Stimulated activated CD4-positive, alpha-beta T cell treated with anti-CD3 and anti-CD28 coated beads, Interleukin-4, amount 100 ng/mL, for 48 hours (primary cell): ENCODE measurements at regions not wholly inside any gene's neighbourhood (a gene's known extent, or its start where the extent isn't known, plus 50 kb on each side); places are given as distances from the start of the nearest gene placed in this dataset.

ENCODE experiments used
- DNase-seq, 2 donors: peaks; one replicate each; pipeline ENCODE4 v3.0.0-alpha.2; 2020; ENCODE audit warnings: low read depth in 2 of 2

DNA sequence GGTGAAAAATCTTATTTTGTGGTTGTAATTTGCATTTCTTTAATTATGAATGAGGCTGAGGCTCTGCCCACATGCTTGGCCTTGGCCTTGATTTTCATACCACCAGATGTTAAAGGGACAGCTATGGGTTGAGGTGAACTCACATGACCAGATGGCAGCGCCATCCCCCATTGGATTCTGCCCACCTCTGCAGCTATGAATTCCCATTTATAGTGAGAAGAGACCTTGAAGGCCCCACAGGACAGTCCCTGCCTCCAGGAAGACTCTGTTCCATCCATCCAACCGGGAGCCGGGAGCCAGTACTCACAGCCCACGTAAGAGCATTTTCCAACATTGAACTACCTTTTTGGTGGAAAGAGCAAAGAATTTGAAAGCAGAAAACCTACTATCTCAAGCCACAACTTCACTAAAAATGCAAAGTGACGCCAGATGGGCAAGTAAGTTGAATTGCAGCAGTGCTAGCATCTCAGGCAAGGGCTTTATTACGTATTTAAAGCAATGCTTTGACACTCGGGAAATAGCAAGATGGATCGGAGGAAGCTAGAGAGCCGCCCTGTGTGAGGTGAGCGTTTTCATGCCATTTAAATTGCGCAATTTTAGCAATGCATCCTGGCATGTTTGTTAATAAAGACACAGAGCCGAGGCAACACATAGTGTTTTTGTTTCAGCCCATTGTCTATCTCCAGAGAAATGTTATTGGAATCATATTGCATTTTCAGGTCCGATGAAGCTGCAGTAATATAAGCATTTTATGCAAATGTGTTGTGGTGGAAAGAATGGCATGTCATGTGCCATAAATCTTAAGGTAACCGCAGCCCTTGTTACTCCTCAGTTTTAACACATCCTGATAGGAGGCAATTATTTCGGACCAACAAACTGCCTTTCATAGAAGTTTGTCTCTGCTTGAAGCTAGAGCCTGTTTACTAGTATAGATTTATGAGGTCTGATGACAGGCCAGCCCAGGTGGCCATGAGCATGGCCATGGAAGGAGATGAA is 273.4 kb upstream of the TNRC6C start:
- no peak for DNase-seq

GRCh38 chr17:77685881-77686486 is 272.5 kb upstream of the TNRC6C start:
- no peak for DNase-seq

GRCh38 chr17:77686903-77687302 is 271.6 kb upstream of the TNRC6C start:
- no peak for DNase-seq

DNA sequence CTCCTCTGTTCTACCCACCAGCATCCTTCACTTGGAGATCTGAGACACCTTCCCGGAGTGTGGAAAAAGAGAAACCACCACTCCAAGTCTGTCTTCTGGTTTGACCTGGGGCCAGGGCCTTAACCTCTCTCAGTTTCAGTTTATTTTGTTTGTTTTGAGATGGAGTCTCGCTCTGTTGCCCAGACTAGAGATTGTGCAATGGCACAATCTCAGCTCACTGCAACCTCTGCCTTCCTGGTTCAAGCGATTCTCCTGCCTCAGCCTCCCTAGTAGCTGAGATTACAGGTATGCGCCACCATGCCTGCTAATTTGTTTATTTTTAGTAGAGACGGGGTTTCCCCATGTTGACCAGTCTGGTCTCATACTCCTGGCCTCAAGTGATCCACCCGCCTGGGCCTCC is 271.1 kb upstream of the TNRC6C start:
- DNase-seq, result no peak

- DNase-seq, result no peak
Observed at GRCh38 chr17:77687921-77688320, 270.6 kb upstream of the TNRC6C start.

GRCh38 chr17:77688369-77688768 is 270.1 kb upstream of the TNRC6C start:
- DNase-seq, result no peak

DNA sequence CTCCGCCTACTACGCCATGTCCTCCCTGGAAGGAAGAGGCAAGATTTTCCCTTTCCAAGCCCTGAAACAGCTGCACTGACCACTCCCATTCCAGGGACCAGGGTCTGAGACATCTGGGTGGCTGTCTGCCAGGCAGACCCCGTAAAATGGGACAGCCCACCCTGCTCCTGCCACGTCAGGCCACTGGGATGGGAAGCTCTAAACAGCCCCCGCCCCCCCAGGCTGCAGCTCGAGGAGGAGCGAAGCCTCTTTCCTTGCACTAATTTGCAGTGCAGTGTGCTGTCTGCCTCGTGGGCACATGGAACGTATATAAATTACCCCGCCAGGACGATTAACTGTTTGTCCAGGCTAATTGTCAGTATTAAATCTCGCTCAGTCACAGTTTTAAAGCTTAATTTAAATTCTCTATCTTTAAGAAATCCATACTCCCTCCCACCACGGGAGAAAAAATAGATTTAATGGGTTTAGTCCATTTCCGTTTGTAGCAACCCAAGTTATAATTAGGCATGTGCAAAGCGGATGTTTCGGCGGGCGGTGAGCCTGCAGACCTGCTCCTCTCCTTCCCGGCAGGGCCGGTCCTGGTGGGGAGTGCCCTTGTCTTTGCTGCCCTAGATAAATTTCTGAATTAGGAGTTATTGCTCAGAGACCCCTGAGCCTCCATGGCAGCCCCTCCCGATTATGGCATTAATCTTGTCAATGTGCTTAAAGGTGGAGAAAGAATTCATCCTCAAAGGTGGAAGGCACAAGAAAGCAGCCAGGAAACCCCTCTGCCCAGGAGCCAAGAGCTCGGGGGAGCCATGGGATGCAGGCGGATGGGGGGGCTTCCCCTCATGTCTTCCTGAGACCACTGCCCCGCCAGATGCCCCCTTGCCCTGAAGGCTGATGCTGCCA is 268.0 kb upstream of the TNRC6C start:
- no peak for DNase-seq

DNA sequence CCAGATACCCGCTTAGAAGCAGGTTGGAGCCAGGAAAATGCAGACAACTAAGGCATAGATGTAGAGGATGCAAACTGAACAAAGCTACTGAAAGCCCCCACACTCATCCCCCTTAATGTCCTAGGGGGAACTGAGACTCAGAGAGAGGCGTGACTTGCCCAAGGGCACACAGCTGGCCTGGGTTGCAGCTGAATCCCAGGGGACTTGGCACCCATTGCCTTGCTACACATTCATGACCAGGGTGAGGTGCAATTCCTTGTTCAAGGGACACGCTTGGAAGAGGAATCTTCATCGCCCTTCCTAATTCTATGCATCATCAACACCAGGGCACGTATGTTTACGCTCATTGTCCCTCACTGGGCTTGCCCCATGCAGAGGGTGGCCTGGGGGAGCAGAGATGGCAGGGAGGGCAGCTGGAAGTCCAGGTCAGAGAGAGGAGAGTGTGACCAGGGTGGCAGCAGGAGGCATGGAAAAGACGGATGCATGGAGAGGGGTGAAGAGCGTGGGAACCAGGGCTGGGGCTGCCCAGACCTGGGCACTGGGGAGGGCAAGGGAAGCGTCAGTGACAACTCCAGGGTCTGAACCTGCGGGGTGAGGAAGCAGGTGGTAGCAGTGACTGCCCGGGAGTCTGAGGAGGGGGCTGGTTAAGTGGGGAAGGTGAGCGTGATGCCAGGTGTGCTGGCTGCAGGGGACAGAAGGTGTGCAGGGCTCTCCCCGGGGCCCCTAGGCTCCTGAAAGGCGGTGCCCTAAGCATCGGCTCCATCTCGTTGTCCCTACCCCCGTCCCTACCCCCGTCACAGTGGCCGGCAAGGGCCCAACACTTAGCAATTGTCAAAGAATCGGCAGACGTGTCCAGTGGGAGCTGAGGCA is 267.1 kb upstream of the TNRC6C start:
- DNase-seq, result no peak

- DNase-seq, result no peak
Observed at GRCh38 chr17:77692571-77693161, 265.8 kb upstream of the TNRC6C start.

DNA sequence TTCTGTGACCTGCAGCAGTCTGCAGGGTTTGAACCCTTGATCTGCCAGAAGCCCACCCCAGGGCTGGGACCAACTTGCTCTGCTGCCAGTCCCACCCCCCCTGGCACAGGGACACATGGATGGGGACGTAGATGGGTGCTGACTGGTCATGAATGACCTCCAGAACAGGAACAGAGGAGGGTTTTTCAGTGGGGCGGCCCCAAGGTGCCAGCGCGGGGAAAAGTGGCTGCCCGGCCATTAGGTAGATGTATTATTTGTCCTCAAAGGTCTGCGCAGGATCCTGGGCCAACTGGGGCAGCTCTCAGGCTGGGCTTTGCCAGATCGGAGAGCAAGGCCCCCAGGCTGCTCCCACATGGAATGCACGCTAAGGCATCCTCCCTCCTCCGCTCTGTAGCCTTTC is 265.2 kb upstream of the TNRC6C start:
- no peak for DNase-seq

DNA sequence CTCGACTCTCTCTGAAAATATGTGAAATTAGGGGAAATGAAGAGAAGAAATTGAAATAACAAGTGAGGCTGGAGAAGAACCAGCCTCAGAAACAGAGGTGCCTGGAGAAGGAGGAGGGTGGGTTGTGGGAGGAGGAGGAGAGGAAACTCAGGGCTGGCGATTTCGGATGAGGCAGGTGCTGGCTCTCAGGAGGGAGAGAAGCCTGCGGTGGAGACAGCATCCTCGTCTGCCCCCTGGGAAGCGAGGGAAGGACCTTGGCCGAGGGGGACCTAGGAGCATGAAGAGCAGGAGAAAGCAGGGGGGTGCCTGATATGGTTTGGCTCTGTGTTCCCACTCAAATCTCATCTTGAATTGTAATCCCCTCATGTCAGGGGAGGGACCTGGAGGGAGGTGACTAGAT is 264.7 kb upstream of the TNRC6C start:
- DNase-seq, result no peak

- no peak for DNase-seq
Observed at GRCh38 chr17:77694391-77695363, 263.8 kb upstream of the TNRC6C start.

DNA sequence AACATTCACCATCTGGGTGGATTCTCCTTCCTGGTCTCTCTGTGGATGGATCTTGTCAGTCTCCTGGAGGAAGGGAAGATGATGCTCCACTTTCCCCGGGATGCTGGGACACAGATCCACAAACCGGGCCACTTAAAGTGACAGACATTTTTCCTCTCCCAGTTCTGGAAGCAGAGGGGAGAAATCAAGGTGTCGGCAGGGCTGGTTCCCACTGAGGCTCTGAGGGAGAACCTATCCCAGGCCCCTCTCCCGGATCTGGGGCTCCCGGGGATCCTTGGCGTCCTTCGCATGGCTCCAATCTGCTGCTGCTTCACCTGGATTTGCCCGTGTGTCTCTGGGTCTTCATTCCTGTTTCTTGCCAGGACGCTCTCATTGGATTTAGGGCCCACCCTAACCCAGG is 263.1 kb upstream of the TNRC6C start:
- no peak for DNase-seq

DNA sequence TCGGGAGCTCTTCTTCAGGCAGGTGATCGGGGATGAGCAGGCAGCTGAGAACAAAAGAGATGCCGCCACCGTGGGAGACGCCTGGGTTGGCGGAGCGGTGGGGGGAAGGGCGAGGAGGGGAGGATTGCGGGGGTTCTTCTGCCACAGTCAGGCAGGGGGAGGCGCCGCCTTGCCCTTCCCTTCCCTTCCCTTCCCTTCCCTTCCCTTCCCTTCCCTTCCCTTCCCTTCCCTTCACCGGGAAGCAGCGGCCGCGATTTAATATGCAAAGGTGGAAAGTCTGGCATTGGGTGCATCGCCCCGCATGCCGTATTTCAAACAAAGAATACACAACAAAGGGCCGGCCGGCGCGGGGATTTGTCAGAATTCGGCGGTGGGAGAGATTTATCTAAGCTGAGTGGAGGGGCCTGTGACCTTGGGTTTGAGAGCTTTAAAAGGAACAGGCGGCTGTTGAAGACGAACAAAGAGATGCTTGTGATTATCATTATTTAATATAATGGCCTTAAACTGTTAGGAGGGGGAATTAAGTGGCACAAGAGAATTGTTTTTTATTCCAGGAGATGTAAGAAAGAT is 262.3 kb upstream of the TNRC6C start:
- no peak for DNase-seq

- DNase-seq, result no peak
Observed at GRCh38 chr17:77696721-77697460, 261.6 kb upstream of the TNRC6C start.

- DNase-seq, result no peak
Observed at GRCh38 chr17:77697480-77698400, 260.8 kb upstream of the TNRC6C start.

- no peak for DNase-seq
Observed at GRCh38 chr17:77698903-77699623, 259.4 kb upstream of the TNRC6C start.
